Lower leg skin (tissue), 4 donors: ENCODE measurements at regions not wholly inside any gene's neighbourhood (a gene's known extent, or its start where the extent isn't known, plus 50 kb on each side); places are given as distances from the start of the nearest gene placed in this dataset.

Experiments
- DNase-seq, 2 donors: peaks; one replicate each; pipeline ENCODE4 v3.0.0-alpha.2; 2019; ENCODE audit warnings: low spot score in 2 of 2
- H3K4me3 ChIP-seq: fragments of 200-600 bp; sonication (generic); 2 replicates; pipeline ENCODE4 v1.5.1; 2017; ENCODE audit warnings: mild to moderate bottlenecking, low read depth; ENCODE audit not compliant: poor library complexity, severe bottlenecking
- CTCF ChIP-seq, 3 donors: fragments of 450-650 bp; IDR thresholded peaks; one replicate each; pipeline ENCODE4 v1.5.1; 2016; ENCODE audit warnings: antibody characterized with exemption in 3 of 3, mild to moderate bottlenecking in 3 of 3, moderate library complexity in 2 of 3
- POLR2A ChIP-seq, 2 donors: fragments of 450-650 bp; IDR thresholded peaks; one replicate each; pipeline ENCODE4 v1.6.1; 2016 to 2017; ENCODE audit warnings: antibody characterized with exemption in 2 of 2, mild to moderate bottlenecking in 1 of 2, moderate library complexity in 1 of 2
- WGBS, 2 donors: methylation state at CpG; one replicate each; pipeline ENCODE4 v1.1.5; 2018; 5-methylcytosine and 5-hydroxymethylcytosine counted together
- intact Hi-C: fragments of 100-400 bp; cut with DNase I; formaldehyde crosslinking; loops from one replicate; pipeline ENCODE4 v1.15.0; 2023; ENCODE audit warnings: low total_unique reads

- H3K4me3 ChIP-seq: no peak overlapping the region
- intact Hi-C loops: no loop called here
- WGBS, 2 donors: 86 to 89% methylated on average over 2 of the region's 2 CpGs
- DNase-seq: no peak
- TF ChIP-seq POLR2A (IDR thresholded peaks at IDR 0.05): no peak
- no peak for TF ChIP-seq CTCF (IDR thresholded peaks at IDR 0.05)
These were observed 226.4 kb upstream of the MON1B start for GRCh38 chr16:76964464-76965154.

- intact Hi-C loops: no loop called here
- TF ChIP-seq CTCF (IDR thresholded peaks at IDR 0.05): no peak
- TF ChIP-seq POLR2A (IDR thresholded peaks at IDR 0.05): no peak
- DNase-seq: no peak
- WGBS, 2 donors: 72 to 81% methylated on average over 5 of the region's 5 CpGs
- H3K4me3 ChIP-seq: no peak overlapping the region
These were observed 220.8 kb upstream of the MON1B start for GRCh38 chr16:76970087-76970744.

- intact Hi-C loops: no loop called here
- WGBS, 2 donors: 31 to 42% methylated on average over 1 of the region's 1 CpG
- no peak for TF ChIP-seq CTCF (IDR thresholded peaks at IDR 0.05)
- no peak for TF ChIP-seq POLR2A (IDR thresholded peaks at IDR 0.05)
- DNase-seq: no peak
- H3K4me3 ChIP-seq: no peak overlapping the region
These were observed 220.3 kb upstream of the MON1B start for GRCh38 chr16:76970745-76971099.

- H3K4me3 ChIP-seq: no peak overlapping the region
- TF ChIP-seq POLR2A (IDR thresholded peaks at IDR 0.05) (no peak), CTCF (IDR thresholded peaks at IDR 0.05) (no peak)
- 75 to 84% methylated on average over 3 of the region's 3 CpGs for WGBS, 2 donors
- no peak for DNase-seq
- intact Hi-C loops: no loop called here
These were observed 214.9 kb upstream of the MON1B start for GRCh38 chr16:76976101-76976500.

GRCh38 chr16:76976756-76977155 lies 214.2 kb upstream of the MON1B start:
- no peak for DNase-seq
- TF ChIP-seq POLR2A (IDR thresholded peaks at IDR 0.05) (no peak), CTCF (IDR thresholded peaks at IDR 0.05) (no peak)
- intact Hi-C loops: no loop called here
- 87 to 91% methylated on average over 2 of the region's 2 CpGs for WGBS, 2 donors
- no peak overlapping the region for H3K4me3 ChIP-seq
